ENCODE measurements at regions not wholly inside any gene's neighbourhood (a gene's known extent, or its start where the extent isn't known, plus 50 kb on each side); places are given as distances from the start of the nearest gene placed in this dataset.
"Not testable (repeated sequence)": the region's sequence is repeated elsewhere in the genome, so short reads cannot be mapped to it uniquely, and the experiment has no call there.

DNA sequence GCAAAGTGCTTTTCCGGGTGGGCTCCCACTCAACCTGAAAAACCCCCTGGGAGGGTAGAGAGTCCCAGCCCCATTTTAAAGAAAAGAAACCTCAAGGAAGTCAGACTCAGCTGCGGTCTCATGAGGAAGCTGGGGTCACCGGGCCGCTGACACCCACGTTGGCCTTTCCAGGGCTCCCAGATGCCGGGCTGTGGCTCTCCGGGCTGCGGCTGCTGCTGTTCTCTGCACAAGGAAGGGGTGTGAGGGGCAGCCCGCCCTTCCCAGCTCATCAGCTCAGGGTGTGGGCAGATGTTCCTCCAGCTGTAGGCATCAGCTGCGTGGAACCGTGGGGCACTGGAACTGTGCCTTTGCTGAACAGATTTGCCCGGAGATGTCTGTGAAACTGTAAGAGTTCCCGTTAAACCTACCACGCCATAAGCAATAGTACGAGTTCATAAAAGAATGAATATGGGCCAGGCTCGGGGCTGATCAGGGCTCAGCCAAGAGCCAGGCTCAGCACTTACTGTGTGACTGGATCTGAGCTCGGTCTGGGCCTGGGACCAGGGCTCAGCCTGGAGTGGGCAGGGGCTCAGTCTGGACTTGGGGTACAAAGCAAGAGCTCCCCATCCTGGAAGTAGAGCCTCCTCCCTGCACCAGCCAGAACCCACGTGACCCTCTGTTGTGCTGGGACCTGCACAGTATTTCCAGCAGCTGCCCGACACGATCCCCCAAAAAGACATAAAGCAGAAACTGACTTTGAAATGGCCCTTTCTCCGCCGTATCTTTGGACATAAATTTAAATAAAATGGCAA is 130.2 kb upstream of the PPP1R26 start:
- Histone ChIP-seq H3K36me3 (no peaks in the 10 kb centered on the region), H3K27me3 (no peaks in the 10 kb centered on the region)

DNA sequence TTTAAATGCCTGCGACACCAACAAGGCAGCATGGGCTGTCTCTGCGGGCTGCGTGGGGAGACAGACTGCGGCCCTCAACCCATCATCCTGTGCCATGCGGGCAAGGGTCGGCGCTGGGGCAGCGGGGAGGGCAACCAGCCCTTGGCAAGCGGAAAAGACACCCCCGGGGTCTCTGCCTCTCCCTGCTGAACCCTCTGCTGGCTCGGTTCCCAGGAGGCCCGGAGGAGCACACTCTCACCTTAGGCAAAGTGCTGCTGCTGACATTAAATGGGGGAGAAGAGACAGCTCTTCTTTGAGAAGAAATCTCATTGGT is 129.6 kb upstream of the PPP1R26 start:
- DNase-seq: no peak
- H3K9me3 ChIP-seq: no peaks in the 10 kb centered on the region
- H3K4me3 ChIP-seq: no peak overlapping the region
- H3K36me3 ChIP-seq: no peaks in the 10 kb centered on the region
- H3K27me3 ChIP-seq: no peaks in the 10 kb centered on the region

More for the DNA sequence above, 130.2 kb upstream of the PPP1R26 start:
- H3K9me3 ChIP-seq: no peaks in the 10 kb centered on the region
- no peak overlapping the region for H3K4me3 ChIP-seq
- DNase-seq: no peak

DNA sequence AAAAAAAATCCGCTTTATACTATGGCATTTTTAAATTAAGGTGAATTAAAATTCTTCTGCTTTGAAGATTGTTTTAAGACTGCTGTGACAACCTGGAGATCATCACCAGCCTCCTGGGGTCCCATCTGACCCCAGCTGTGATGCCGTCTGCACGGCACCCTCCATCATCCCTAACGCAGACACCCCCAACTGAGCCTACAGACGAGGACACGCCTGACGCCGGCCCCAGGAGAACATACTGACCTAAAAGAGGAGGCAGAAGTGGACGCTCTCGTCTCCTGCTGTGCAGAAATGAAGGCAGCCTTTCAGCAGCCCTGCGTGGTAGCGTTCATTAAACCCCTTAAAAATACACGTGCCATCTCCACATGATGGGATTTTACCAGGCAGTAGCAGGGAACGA is 125.6 kb upstream of the PPP1R26 start:
- H3K9me3 ChIP-seq: no peaks in the 10 kb centered on the region
- no peak overlapping the region for H3K4me3 ChIP-seq
- no peak for DNase-seq
- H3K36me3 ChIP-seq: no peaks in the 10 kb centered on the region
- H3K27me3 ChIP-seq: no peaks in the 10 kb centered on the region

DNA sequence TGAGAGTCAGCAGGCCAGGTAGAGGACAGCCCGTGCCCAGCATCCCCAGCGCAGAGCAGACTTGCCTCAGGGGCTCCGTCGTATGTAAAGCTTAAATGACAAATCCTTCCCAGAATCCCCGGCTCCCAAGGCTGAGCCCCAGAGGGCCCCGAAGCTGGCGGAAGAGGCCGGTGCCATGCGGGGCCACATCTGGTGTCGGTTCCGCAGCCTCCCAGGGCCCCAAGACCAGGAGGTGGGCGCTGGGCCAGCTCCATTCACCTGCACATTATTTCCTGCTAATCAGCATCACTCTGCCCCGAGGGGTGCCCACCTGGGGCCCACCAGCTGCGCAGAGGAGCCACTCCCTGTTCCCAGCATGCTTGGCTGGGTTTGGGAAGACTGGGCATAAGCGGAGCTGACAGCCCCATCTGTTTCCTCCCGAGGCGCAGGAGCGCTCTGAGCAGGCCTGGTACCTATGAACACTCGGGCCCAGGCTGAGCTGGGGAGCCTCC is 124.0 kb upstream of the PPP1R26 start:
- no peaks in the 10 kb centered on the region for H3K27me3 ChIP-seq
- no peak overlapping the region for H3K4me3 ChIP-seq
- no peaks in the 10 kb centered on the region for H3K9me3 ChIP-seq
- DNase-seq: no peak
- H3K36me3 ChIP-seq: no peaks in the 10 kb centered on the region

DNA sequence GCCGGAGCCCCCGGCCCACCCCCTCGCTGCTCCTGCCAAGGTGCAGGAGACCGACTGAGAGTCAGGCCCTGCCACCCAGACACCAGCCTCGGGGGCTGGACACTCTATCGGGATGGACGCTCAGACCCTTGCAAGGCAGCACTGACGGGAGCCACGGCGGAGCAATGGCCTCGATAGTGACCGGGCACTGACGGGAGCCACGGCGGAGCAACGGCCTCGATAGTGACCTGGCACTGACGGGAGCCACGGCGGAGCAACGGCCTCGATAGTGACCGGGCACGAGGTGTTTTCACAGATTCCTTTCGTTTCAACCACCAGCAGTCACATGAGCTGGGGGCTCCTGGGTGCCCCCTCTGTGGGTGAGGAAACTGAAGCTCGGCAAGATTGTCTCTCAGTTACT is 123.6 kb upstream of the PPP1R26 start:
- Histone ChIP-seq H3K9me3 (no peaks in the 10 kb centered on the region), H3K27me3 (no peaks in the 10 kb centered on the region), H3K4me3 (no peak overlapping the region), H3K36me3 (no peaks in the 10 kb centered on the region)
- DNase-seq: no peak

DNA sequence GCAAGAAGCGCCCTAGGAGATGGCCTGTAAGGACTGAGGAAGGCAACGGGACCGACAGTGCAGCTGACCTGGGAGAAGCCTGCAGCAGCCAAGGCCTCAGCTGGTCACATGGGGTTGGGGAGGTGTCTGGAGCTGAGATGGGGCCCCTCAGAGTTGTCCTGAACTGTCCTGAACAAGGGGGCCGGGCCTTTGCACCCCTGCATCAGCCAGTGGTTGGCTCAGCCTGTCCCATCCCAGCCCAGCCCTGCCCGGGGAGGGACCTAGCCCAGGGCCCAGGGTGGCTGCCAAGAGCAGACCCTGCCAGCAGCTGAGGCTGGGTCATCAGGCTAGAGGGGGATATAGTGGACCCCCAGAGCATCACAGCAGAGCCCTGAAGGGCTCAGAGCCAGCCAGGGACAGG is 122.8 kb upstream of the PPP1R26 start:
- H3K27me3 ChIP-seq: no peaks in the 10 kb centered on the region
- no peak overlapping the region for H3K4me3 ChIP-seq
- H3K9me3 ChIP-seq: no peaks in the 10 kb centered on the region
- no peaks in the 10 kb centered on the region for H3K36me3 ChIP-seq
- no peak for DNase-seq

DNA sequence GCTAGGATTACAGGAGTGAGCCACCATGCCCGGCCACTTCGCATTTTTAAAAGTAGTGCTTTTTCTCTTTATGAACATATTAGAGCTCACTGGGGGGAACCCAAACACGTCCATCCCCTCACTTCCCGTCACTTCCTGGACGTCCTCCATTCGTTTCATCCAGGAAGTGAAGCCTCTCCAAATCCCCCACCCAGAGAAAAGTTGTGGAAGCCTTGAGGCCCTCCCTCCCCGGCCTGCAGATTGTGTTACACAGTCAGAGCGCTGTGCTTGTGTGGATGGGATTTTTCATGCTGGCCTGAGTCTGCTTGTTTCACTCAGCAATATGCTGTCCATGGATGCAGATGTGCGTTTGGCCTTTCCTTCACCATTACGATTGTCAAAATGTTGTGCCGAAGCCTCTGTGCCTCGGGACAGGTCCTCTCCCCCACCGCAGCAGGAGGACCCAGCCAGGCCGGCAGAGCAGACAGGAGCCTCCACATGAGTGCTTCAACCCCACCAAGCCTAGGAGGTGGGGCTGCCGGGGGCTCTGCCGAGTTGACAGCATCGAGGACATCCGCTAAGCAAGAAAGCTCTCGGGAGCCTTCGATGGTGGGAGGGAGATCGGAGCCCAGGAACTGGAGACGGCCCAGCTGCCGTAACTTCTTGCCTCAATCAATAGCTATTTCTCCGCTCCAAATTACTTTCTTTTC is 121.6 kb upstream of the PPP1R26 start:
- H3K9me3 ChIP-seq: no peaks in the 10 kb centered on the region
- DNase-seq: no peak
- H3K4me3 ChIP-seq: no peak overlapping the region
- no peaks in the 10 kb centered on the region for H3K36me3 ChIP-seq
- no peaks in the 10 kb centered on the region for H3K27me3 ChIP-seq

DNA sequence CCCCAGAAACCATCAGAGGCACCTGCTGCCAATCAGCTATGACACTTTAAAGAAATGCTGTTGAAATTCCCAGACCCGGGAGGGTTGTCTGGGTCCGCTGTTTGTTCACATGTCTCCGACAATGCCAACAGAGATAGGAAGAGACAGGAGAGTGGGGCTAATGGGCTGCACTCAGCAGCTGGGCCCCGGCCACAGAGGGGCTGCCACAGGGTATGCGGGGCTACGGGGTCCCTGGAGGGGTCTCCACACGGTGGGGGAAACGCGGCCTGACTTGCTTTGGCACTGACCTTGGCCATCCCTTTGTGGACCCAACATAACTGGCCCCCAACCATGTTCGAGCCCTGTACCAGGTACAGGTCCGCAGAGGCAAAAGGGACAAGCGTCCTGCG is 121.0 kb upstream of the PPP1R26 start:
- no peaks in the 10 kb centered on the region for H3K27me3 ChIP-seq
- H3K36me3 ChIP-seq: no peaks in the 10 kb centered on the region
- H3K9me3 ChIP-seq: no peaks in the 10 kb centered on the region
- no peak overlapping the region for H3K4me3 ChIP-seq
- DNase-seq: no peak

DNA sequence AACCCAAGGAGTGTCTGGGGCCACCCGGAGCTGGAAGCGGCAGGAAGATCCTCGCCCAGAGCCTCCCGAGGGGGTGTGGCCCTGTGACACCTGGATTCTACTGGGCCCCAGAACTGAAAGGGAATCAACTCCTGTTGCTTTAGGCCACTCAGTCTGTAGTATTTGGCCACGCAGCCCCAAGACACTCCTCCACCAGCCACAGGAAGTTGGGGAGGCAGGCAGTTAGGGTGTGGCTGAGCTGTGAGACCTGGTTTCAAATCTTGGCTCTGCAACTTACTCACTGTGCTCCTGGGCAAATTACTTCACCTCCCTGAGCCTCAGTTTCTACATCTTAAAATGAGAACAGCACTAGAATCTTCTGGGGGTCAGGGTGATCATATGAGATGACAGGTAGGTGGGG is 119.8 kb upstream of the PPP1R26 start:
- H3K4me3 ChIP-seq: no peak overlapping the region
- no peaks in the 10 kb centered on the region for H3K9me3 ChIP-seq
- H3K27me3 ChIP-seq: no peaks in the 10 kb centered on the region
- no peak for DNase-seq
- no peaks in the 10 kb centered on the region for H3K36me3 ChIP-seq

DNA sequence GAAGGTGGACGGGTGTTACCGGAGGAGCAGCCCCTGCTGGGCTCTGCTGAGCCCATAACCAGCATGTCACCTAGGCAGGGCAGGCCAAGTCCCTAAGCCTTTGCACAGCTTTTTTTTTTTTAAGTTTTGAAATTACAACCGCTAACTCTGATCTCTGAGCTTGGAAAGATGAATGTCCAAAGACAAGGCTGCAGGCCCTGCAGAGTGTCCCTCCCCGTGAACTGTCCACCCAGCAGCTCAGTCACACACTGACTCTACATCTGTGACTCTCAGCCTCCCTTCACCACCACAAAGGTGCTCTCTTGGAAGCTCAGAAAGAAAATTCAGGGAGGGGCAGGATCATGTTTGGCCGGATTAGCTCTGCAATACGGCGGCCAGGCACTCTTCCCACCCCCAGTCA is 119.0 kb upstream of the PPP1R26 start:
- H3K36me3 ChIP-seq: no peaks in the 10 kb centered on the region
- no peaks in the 10 kb centered on the region for H3K27me3 ChIP-seq
- no peaks in the 10 kb centered on the region for H3K9me3 ChIP-seq
- DNase-seq: no peak
- no peak overlapping the region for H3K4me3 ChIP-seq

DNA sequence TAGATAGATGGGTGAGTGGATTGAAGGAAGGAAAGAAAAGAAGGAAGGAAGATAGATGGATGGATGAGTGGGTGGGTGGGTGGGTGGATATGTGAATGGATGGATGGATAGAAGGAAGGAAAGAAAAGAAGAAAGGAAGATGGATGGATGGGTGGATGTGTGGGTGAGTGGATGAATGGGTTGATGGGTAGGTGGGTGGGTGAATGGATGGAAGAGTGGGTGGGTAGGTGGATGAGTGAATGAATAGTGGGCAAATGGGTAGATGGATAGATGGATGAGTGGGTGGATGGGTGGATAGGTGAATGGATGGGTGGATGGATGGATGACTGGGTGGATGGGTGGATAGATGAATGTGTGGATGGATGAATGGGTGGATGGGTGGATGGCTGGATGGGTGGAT is 117.9 kb upstream of the PPP1R26 start:
- H3K36me3 ChIP-seq, H3K4me3 ChIP-seq, H3K9me3 ChIP-seq, H3K27me3 ChIP-seq, DNase-seq: not testable (repeated sequence)

DNA sequence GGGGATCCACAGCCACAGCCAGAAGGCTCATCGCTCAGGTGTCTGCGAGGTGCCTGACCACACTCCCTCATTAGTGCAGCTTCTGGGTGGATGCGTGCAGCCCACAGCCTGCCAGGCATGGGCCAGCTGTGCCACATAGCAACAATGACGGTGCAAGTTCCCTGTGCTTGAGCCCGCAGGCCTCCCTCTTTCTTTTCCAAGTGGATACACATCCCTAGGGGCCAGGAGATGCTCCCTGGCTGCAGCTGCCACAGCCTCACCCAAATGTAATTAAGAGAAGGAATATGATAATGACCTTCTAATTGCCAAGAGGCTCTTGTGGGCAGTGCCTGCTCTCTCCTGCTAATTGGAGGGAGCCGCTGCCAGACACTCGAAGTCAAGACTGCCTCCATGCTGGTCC is 116.0 kb upstream of the PPP1R26 start:
- Histone ChIP-seq H3K9me3 (no peaks in the 10 kb centered on the region), H3K27me3 (no peaks in the 10 kb centered on the region), H3K4me3 (no peak overlapping the region), H3K36me3 (no peaks in the 10 kb centered on the region)
- no peak for DNase-seq

DNA sequence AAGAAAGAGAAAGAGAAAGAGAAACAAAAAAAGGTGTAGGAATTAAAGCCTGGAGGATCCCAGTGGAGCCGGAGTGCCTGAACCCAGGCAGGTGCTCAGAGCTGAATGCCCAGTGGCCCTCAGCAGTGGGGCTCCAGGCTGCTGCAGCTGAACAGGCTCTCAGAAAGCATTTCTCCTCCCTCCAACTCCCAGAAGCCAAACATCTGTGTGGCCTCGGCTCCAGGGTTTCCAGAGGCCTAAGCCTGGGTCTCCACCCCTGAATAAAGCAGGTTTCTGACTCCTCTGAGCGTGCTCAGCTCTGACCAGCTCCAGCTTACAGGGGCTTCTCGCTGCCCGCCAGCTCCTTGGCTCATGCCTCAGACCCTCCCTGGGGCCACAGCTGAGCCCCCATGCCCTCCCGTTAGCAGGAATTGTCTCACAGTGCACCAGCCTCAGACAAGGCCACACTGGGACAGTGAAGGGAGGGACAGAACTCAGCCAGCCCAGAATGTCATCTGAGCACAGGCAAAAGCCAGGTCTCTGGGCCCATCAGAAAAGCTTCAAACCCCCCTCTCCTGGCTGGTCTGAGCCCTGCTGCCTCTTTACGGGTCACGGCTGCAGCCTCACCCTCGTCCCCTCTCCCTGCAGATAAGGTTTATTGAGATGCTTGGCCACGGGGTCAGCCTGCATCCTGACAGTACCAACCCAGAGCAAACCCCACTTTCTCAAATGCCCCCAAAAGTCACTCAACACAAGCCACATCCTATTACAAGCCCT is 114.4 kb upstream of the PPP1R26 start:
- Histone ChIP-seq H3K27me3 (no peaks in the 10 kb centered on the region), H3K36me3 (no peaks in the 10 kb centered on the region), H3K9me3 (no peaks in the 10 kb centered on the region)

DNA sequence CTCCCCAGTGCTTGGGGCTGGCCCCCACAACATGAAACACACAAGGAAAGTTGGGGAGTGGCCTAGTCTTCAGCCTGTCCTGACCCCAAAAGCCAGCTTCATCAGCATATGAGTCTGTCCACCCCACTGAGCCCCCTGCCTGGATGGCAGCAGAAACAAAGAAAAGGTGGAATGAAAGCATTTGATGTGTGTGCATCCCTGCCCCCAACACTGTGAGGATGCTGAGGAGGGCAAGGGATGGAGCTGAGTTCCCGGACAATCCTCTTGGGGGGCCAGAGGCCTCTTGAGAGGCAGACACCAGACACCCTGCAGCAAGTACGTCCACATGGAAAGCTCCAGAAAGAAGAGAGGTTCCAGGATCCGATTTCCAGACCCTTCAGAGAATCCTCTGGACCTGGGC is 113.5 kb upstream of the PPP1R26 start:
- no peaks in the 10 kb centered on the region for H3K27me3 ChIP-seq

More for the DNA sequence above, 114.4 kb upstream of the PPP1R26 start:
- DNase-seq: no peak
- H3K4me3 ChIP-seq: no peak overlapping the region

DNA sequence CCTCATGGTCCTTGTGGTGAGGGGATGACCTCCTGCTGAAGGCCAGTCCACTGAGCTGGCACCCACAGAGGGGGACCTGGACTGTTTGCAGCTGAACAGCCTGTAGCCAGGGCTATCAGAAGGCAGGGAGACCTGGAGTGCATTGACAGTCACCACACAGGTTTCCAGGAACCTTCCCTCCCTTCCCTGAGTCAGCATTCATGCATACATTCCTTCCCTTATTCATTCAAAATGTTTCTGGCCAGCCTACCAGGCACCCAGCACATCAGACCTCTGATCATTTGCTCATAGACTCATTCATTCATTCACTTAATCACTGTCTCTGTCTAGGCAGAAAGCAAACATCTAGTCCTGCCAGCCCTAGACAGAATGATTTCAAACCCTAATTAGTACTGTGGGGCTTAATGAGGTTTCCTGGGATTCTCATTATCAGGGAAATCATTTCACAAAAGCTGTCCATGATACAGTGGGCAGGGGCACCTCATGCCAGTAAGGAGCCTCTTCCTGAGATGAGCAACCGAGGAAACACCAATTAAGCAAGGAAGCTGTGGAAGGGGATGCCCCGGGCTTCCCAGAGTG is 110.1 kb upstream of the PPP1R26 start:
- no peaks in the 10 kb centered on the region for H3K36me3 ChIP-seq
- peak; percentile 28 for DNase-seq

More for the DNA sequence above, 113.5 kb upstream of the PPP1R26 start:
- no peak for DNase-seq
- Histone ChIP-seq H3K4me3 (no peak overlapping the region), H3K9me3 (no peaks in the 10 kb centered on the region), H3K36me3 (no peaks in the 10 kb centered on the region)

DNA sequence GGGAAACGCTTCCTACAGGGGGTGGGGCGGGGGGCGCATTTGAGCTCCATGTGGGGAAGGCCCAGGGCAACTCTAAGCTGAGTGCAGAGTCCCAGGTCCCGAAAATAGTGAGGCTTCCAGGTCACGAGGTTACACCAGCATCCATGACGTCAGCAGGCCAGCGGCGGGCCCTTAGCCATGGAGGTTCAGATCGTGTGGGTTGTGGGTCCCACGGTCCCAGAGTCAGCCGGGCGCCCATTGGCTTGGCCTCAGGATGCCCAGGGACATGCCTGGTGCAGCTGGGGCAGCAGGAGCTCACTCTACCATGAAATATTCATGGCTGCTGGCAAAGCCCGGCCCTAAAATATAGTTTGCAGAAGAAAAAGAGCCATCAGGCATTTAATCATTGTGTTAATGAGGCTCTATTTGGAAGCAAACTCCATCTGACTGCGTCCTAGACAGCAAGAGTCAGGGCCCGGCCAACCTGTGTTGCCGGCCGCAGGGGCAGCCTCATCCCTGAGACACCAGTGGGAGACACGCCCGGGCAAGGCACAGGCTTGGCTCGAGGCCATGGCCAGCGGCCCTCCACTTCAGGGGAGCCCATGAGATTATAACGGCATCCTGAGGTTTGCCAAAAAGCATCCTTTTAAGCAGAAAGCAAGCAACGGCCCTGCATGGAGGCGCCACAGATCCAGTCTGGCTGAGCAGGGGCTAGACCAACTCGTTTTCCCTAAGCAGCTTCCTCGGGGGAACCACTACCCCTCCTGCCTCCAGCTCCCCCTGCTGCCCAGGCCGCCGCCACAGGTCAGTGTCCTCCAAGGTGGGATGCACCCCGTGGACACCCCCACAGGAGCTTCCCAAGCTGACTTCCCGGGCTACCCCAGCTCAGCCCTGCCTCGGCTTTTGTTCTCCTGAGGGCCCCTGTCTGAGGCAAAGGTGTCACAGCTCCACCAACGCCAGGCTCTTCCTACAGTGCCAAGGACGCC is 108.9 kb upstream of the PPP1R26 start:
- no peaks in the 10 kb centered on the region for H3K9me3 ChIP-seq
- peak; percentile 16 for DNase-seq
- H3K27me3 ChIP-seq: no peaks in the 10 kb centered on the region
- no peak overlapping the region for H3K4me3 ChIP-seq
- no peaks in the 10 kb centered on the region for H3K36me3 ChIP-seq

More for the DNA sequence above, 110.1 kb upstream of the PPP1R26 start:
- Histone ChIP-seq H3K27me3 (no peaks in the 10 kb centered on the region), H3K9me3 (no peaks in the 10 kb centered on the region), H3K4me3 (no peak overlapping the region)
